ENCODE measurements at regions not wholly inside any gene's neighbourhood (a gene's known extent, or its start where the extent isn't known, plus 50 kb on each side); places are given as distances from the start of the nearest gene placed in this dataset.

DNA sequence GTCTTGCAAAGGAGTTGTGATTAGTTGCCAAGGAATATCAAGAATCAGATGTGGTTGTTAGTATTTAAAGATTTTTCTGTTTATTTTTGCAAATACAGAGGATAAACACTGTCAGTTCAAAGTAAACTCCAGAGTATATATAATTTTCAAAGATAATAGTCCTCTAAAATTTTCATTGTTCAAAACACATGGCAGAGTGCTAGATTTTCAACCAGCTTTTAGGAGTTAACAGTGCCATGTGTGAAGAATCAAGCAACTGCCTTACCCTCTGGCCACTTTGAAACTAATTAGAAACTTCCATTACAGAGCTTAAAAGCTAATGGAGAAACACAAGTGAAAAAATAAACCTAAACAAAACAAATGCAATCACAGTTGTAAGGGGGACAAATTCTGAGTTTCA lies 1605.6 kb upstream of the ZEB2 start:
- Histone ChIP-seq H3K27me3 (ENCODE audit: control insufficient read depth, insufficient read depth, low read length) (no peaks in the 10 kb centered on the region), H3K36me3 (ENCODE audit: control insufficient read depth, insufficient read depth, low read length) (no peaks in the 10 kb centered on the region), H3K27ac (ENCODE audit: low read length) (no peak overlapping the region), H3K4me3 (ENCODE audit: low read depth in 2 of 2, low read length in 2 of 2) (no peak overlapping the region), H3K4me1 (ENCODE audit: control insufficient read depth, insufficient read depth, low read length) (no peaks in the 10 kb centered on the region), H3K9me3 (ENCODE audit: control insufficient read depth, insufficient read depth, low read depth, low read length) (no peaks in the 10 kb centered on the region)
- ChIA-PET CTCF (no interaction called here), POLR2A (no interaction called here)
- no peak for DNase-seq (ENCODE audit: low read depth, low spot score)
- in situ Hi-C loops (cut with HindIII; ENCODE audit: low pct_unique_long_range_greater_than_20kb, low sequenced_read_pairs) (no loop called here), intact Hi-C loops (cut with micrococcal nuclease; ENCODE audit: unreplicated experiment) (no loop called here)
- BruUV-seq (replicated peaks), result no TSS peak
- ATAC-seq, result no peak
- TF ChIP-seq TCF7L2 (IDR thresholded peaks at IDR 0.05; ENCODE audit: low read depth, low read length), result no peak
- no peak for TF ChIP-seq REST (IDR thresholded peaks at IDR 0.05; ENCODE audit: insufficient read depth in 1 of 2, low read depth in 2 of 2, low read length in 1 of 2)
- TF ChIP-seq POLR2AphosphoS5 (IDR thresholded peaks at IDR 0.05; ENCODE audit: low read depth, low read length), result no peak
- no peak for TF ChIP-seq SIN3A (IDR thresholded peaks at IDR 0.05; ENCODE audit: borderline replicate concordance, insufficient read depth, low read depth, low read length)
- TF ChIP-seq, protein P1, sequence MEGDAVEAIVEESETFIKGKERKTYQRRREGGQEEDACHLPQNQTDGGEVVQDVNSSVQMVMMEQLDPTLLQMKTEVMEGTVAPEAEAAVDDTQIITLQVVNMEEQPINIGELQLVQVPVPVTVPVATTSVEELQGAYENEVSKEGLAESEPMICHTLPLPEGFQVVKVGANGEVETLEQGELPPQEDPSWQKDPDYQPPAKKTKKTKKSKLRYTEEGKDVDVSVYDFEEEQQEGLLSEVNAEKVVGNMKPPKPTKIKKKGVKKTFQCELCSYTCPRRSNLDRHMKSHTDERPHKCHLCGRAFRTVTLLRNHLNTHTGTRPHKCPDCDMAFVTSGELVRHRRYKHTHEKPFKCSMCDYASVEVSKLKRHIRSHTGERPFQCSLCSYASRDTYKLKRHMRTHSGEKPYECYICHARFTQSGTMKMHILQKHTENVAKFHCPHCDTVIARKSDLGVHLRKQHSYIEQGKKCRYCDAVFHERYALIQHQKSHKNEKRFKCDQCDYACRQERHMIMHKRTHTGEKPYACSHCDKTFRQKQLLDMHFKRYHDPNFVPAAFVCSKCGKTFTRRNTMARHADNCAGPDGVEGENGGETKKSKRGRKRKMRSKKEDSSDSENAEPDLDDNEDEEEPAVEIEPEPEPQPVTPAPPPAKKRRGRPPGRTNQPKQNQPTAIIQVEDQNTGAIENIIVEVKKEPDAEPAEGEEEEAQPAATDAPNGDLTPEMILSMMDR (IDR thresholded peaks at IDR 0.05), result no peak

- in situ Hi-C loops (cut with HindIII; ENCODE audit: low pct_unique_long_range_greater_than_20kb, low sequenced_read_pairs) (no loop called here), intact Hi-C loops (cut with micrococcal nuclease; ENCODE audit: unreplicated experiment) (no loop called here)
- CTCF ChIA-PET, result no interaction called here
These were observed 1604.8 kb upstream of the ZEB2 start for GRCh38 chr2:146124741-146125140.

More at GRCh38 chr2:146124741-146125140, 1604.8 kb upstream of the ZEB2 start:
- DNase-seq (ENCODE audit: low read depth, low spot score) (no peak), ATAC-seq (no peak)
- no peak for TF ChIP-seq TCF7L2 (IDR thresholded peaks at IDR 0.05; ENCODE audit: low read depth, low read length)
- no peak for TF ChIP-seq SIN3A (IDR thresholded peaks at IDR 0.05; ENCODE audit: borderline replicate concordance, insufficient read depth, low read depth, low read length)
- TF ChIP-seq, protein P1 (IDR thresholded peaks at IDR 0.05), result no peak
- no peak for TF ChIP-seq POLR2AphosphoS5 (IDR thresholded peaks at IDR 0.05; ENCODE audit: low read depth, low read length)
- no peak for TF ChIP-seq REST (IDR thresholded peaks at IDR 0.05; ENCODE audit: insufficient read depth in 1 of 2, low read depth in 2 of 2, low read length in 1 of 2)
- Histone ChIP-seq H3K27me3 (ENCODE audit: control insufficient read depth, insufficient read depth, low read length) (no peaks in the 10 kb centered on the region), H3K27ac (ENCODE audit: low read length) (no peak overlapping the region), H3K9me3 (ENCODE audit: control insufficient read depth, insufficient read depth, low read depth, low read length) (no peaks in the 10 kb centered on the region), H3K36me3 (ENCODE audit: control insufficient read depth, insufficient read depth, low read length) (no peaks in the 10 kb centered on the region), H3K4me1 (ENCODE audit: control insufficient read depth, insufficient read depth, low read length) (no peaks in the 10 kb centered on the region), H3K4me3 (ENCODE audit: low read depth in 2 of 2, low read length in 2 of 2) (no peak overlapping the region)
- POLR2A ChIA-PET, result no interaction called here
- no TSS peak for BruUV-seq (replicated peaks)
